Right kidney (tissue), 1 donor: ENCODE measurements at regions not wholly inside any gene's neighbourhood (a gene's known extent, or its start where the extent isn't known, plus 50 kb on each side); places are given as distances from the start of the nearest gene placed in this dataset.

Source experiments
- DNase-seq: peaks from one replicate; pipeline ENCODE4 v3.0.0-alpha.2; 2016

DNA sequence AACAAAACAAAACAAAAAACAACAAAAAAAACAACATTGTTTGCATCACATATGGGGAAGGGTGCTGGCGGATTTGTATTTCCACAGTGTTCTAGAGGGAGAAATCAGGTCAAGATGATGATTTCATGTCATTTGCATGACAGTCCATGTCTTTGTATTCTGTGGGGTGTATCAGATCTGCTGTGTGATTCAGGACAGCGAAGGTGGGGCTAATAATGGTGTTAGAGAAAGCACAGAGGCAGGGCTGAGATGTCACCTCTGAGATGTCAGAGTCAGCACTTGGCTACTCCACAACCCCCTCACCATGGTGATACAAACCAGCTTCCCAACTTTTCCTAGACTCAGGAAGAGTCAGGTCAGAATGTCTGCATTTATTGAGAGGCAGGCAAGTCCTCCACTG lies 543.2 kb downstream of the BCL11B start:
- DNase-seq: no peak

DNA sequence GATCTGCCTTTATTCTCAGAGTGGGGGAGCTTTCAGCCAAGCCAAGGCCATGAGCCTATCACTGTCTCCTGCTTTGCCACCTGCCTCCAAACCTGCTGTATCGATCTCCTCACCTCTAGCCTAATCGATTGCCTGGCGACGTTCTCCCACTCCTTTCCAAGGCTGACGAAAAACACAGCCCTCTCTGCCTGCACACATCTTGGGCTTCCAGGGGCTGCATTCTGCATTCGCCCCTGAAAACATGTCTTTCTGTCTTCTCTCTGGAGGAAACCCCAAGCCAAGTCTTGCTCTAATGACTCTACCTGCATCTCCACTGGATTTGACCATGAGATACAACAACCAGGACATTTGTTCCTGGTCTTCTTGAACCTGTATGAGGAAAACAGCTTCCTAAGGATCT lies 540.7 kb downstream of the BCL11B start:
- DNase-seq: no peak

DNA sequence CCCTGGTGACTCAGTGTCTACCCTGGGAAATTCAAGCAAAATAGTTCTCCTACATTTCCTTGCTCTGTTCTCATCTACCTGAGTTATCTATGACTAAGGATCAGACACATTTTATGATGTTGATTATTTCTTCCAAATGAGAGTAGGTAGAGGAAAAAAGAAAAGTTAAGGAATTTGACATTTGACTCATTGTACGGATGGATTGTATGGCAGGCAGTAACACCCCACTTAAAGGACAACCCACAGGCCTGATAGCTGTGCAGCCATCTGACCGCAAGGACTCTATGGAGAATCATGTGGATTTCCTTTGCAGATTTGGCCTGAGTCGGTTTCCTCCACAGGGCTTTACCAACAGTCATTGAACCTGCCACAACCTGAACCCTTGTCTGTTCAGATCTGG lies 540.3 kb downstream of the BCL11B start:
- no peak for DNase-seq

DNA sequence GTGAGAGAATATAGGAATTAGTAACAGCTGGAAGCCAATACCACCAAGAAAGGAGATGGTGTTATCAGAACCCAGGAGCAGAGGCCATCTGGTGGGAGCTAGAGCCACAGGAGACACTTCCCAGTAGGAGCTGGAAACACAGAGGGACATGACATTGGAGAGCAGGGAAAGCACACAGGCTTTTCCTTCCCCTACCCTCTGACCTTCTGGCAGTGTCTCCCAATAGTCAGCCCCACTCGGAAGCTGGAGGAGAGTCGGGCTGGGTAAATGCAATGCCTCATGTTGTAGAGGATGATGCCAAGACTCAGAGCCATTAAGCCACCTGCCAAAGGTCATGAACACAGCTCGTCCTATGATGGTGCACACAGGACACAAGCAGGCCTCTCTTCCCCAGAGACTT lies 538.5 kb downstream of the BCL11B start:
- no peak for DNase-seq

DNA sequence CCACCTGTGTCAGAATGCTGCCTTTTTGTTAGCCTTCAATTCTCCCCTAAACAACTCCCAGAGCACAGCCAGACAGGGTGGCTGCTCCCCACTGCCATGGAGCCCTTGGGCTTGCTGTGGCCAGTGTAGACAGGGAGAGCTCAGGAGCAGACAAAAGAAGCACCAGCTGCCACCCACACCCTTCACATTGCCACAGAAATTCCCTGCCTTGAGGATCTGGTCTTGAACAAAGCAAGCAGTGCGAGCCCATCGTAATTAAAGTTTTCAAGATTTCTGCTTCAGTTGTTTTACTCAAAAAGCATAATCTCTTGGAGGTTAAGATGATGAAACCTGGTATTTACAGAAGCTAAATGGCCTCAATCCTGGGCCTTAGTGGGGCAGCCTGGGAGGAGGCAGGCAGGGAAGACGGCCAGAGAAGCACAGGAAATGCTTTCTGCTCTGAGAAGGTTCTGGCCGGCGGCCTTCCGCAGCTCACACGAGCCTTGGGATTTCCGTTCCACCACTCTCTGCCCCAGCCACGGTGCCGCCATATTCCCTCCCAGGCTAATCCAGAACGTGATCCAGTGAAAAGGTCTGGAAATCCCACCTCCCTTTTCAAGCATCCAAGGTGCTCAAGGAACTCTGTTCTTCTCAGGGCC lies 535.2 kb downstream of the BCL11B start:
- no peak for DNase-seq

DNA sequence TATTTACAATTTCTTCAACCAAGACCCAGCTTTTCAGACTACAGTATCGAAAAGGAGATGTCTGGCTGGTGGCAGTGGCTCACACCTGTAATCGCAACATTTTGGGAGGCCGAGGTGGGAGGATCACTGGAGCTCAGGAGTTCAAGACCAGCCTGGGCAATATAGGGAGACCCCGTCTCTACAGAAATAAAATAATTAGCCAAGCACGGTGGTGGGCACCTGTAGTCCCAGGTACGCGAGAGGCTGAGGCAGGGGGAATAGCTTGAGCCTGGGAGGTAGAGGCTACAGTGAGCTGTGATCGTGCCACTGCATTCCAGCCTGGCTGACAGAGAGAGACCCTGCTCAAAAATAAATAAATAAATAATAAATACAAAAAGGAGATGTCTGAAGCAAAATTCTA lies 530.5 kb downstream of the BCL11B start:
- no peak for DNase-seq

DNA sequence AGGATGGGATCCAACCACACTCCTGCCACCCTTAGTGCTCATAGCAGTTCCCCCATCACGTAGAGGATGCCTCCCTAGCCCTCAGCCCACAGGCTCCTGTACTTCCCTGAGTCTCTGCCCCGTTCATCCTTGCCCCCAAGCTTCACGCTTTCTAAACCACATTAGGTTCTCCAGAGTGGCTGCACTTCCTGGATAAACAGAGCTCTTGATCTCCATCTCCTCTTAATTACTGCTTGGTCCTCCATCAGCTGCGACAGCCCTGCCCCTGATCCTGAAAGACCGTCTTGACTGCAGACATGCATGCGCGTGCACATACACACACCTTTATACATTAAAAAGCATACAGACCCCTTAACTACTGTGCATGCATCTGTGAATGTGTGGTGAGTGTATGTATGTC lies 530.0 kb downstream of the BCL11B start:
- DNase-seq: no peak

DNA sequence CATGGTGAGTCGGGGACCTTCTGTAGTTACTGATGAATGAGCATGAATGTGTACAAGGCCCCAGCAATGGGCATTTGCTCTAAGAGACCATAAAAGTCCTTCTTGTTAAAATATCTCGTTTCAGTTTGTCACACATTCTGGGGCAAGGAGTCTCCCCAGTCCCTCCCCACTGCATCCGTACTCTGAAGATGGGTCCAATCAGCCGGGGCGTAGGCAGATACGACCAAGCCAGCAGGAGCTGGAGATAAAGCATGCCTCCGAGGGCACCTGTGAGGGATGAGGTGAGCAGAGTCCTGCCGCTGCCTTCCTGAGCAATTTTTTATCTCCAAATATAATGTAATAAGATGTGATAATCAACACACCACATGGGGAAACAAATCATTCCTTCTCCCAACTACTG lies 528.5 kb downstream of the BCL11B start:
- no peak for DNase-seq

DNA sequence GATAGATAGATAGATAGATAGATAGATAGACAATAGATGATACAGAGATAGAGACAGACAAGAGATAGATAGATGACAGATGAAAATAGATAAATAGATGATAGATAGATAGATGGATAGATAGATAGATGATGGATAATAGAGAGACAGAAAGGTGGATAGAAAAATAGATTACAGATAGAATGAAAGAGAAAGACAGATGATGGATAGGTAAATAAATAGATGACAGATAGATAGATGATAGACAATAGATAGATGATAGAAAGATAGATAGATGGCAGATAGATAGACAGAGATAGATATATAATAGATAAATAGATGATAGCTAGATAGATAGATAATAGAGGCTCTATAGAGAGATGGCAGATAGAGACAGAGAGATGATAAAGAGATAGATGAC lies 523.0 kb downstream of the BCL11B start:
- DNase-seq: no peak

DNA sequence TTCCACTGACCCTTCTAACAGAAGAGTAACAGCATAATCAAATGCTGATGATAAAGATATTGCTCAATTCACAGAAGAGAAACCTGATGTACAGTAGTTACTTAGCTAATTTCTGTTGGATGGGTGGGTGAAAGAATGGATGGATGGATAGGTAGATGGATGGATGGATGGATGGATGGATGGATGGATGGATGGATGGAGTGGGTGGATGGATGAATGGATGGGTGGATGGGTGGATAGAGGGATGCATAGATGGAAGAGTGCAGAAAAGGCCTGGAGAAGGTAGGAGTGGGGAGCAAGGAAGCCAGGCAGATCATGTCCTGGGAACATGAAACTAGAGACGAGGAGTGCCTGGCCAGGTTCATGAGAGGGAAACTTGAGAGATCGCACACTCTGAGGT lies 520.9 kb downstream of the BCL11B start:
- DNase-seq: no peak

DNA sequence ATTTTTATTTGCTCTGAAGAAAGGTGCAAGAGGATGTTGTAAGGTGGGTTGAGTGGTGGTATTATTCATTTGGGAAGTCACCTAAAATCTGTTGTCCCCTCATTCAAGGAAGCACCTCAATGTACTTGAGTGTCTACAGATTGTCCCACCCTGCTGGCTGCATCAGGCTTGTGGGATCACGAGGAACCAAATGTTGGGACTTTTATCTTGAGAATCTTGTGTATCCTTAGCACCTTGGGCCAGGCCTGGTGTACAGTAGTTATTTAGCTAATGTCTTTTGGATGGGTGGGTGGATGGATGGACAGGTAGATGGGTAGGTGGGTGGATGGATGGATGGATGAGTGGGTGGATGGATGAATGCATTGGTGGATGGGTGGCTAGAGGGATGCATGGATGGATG lies 519.3 kb downstream of the BCL11B start:
- DNase-seq: no peak

DNA sequence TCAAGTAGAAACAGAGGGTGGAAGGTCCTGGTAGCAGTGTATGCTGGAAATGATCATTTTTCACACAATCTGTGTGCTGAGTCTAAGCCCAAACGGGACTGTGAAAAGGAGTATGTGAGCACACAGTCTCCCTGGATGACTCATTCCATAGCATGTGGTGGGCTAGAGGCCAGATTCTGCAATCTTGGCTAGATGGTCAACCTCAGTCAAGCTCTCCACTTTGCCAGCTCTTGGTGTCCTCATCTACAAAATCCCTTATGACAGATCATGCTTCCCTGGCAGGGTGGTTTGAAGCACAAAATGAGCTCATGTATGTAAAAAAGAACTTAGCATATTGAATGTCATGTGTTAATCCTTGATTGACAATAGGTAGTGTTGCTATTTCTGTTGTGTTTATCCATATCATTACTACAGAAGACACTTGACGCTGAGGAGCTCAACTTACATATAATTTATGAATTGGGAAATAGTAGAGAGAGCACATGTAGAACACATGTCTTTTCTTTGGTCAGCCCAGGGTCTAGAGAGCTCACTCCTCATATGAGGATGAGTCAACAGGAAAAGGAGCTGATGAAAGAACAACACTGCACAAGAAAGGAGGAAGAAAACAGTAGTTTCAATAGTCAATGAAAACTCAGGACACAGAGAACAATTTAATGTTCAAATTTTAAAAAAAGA lies 517.5 kb downstream of the BCL11B start:
- DNase-seq: no peak

DNA sequence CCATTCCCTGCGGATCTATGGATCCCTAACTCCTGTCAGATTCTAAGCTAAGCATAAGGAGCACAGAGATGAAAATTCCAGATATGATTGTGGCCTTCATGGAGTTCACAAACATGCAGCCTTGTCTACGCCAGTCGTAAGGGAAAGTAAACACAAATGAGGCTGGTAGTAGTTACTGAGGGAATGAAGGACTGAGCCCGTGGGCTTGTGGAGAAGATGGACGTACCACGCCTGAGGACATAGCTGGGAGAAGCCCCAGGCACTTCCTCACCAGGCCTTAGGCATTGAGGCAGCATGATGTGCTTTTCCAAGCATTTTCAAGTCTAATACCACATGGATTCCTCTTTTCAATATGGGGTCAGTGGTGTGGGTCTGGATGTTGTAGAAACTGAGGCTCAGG lies 515.2 kb downstream of the BCL11B start:
- DNase-seq: no peak

DNA sequence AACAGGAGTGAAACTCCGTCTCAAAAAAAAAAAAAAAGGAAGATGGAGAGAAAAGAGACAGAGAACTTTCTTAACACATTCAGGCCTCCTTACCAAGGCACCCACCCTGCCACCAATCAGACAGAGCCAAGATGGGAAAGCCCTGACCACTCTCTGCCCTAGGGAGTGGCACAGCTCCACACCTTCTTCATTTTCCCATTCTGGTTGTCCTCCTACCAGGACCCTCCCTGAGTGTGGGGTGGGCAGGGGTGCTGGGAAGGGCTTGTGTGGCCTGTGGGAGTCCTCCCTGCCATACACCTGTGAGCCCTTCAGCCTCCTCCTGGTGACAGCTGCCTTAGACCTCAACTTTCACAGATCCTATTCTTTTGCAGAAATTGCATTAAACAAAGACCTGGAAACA lies 513.6 kb downstream of the BCL11B start:
- DNase-seq: no peak

DNA sequence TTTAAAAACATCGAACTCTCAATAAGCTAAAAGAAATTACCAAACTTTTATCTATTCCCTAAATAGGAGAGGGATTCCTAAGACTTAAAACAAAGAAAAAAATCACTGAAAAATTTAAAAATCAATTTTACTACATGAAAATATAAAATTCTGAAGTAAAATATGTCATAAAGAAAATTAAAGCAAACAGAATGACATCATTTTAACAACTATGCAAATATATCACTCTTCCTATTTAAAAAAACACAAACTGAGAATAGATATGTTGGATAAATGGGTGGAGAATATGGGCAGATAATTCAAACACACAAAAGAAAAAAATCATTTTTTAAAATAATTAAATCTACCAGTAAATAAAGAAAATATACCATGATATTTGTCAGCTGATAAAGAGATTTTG lies 510.0 kb downstream of the BCL11B start:
- DNase-seq: no peak

DNA sequence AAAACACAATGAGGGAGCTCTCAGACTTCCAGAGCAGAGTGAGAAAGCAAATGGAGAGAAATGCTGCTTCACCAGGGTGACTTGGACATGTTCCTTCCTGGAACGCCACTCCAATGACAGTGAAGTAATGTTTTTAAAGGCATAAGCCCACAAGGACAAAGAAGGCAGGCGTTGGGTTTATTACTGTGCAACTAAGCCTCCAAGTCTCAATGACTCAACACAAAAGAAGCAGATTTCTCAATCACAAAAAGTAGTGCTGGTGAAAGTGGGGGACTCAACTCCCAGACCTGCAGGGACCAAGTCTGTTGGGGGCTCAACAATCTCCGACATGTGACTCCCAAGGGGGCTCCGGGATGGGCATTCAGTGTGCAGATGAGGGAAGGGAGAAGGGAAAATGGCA lies 505.2 kb downstream of the BCL11B start:
- no peak for DNase-seq

DNA sequence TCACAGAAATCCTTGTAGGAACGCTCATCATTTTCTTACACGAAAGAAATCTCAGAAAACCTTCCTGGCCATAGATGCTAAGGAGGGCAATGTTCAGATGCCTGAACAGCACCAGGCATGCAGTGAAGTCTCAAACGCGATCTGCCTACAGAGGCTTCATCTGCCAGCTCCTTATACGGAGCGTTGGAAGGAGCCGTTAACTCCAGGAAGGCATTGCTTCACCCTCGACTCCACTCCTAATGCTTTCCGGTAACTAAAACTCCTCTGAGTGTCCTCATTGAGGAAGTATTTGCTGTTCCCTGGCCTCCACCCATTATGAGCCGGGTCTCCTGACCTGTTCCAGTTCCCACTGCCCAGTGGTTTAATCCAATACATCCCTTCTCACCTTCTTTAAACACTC lies 502.7 kb downstream of the BCL11B start:
- DNase-seq: no peak

DNA sequence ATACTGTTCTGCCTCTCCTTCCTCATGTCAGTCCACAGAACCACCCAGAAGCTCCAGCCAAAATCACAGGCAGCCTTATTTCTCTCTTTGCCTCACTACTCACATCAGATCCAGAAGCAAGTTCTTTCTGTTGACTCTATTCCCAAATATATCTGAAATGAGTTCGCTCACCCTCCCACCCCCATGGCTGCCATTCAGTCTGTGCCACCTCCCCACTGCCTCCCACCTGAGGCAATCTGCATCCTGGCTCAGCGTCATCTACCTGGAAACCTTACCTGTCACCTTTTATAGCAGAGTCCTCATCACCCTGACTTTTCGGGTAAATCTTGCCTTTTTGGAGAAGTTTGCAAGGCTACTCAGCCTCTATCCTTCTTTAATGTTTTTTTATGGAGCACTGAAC lies 501.8 kb downstream of the BCL11B start:
- DNase-seq: no peak

DNA sequence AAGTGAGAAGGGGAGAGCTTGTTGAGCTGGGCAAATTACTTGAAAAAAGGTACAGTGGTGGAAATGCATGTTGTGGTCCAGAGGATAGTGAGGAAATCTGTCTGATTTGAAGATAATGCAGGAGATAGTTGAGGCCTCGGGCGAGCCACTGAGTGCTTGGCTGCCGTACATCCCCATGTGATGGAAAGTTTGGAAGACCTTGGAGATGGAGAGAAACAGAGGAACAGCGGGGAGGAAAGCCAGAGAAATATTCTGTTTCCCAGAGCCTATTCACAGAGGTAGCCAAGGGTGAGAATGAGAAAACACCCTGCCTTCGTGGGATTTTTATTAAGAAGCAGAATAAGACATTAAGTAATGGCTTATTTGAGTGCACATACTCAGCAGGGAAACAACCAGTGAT lies 498.2 kb downstream of the BCL11B start:
- no peak for DNase-seq

DNA sequence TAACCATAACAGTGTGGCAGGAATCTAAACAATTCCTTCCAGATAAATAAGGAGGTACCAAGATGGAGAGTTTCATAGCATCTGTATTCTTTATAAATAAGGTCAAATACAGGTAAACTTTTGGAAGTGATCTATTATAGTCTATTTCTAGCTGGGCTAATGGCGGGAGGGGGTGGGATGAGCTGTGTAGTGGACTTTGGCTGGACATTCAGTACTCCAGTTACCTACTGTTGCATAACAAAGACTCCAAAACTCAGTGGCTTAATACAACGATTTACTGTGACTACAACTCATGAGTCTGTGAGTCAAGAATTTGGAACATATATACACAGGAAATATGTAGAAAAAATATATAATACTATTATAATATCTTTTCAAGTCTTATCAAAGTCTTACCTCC lies 496.1 kb downstream of the BCL11B start:
- no peak for DNase-seq

DNA sequence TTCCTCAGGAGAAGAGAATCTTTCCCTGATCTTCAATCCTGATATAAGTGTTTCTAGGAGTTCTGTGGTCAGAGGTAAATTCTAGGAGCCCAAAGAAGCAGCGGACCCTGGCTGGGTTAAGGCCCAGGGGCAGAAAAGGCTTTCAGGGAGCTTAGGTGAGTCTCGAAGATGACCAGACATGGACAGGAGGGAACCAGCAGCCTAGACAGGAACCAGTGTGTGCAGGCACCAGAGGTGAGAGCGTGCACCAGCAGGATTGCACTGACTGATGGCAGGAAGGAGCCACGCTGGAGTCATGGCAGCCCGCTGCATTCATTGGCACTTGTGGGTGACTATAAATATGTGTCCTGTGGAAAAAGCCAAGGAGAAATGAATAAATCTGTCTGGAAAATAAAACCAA lies 489.9 kb downstream of the BCL11B start:
- no peak for DNase-seq

DNA sequence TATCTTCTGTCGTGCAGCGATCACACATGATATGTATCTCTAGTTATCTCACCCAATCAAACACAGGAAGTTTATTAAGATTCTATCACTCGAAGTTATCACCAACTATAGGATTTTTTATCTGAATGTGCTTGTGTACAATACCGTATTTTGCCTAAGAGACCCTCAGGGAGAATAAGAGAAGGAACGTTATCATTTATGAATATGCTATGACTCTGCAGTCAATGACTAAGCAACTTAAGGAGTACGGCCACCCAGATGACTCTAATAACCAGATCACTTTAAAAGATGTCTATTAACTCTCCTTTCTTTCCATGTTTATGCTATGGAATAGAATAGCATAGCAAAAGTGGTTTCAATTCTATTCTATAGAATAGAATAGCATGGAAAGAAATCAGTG lies 486.4 kb downstream of the BCL11B start:
- no peak for DNase-seq

DNA sequence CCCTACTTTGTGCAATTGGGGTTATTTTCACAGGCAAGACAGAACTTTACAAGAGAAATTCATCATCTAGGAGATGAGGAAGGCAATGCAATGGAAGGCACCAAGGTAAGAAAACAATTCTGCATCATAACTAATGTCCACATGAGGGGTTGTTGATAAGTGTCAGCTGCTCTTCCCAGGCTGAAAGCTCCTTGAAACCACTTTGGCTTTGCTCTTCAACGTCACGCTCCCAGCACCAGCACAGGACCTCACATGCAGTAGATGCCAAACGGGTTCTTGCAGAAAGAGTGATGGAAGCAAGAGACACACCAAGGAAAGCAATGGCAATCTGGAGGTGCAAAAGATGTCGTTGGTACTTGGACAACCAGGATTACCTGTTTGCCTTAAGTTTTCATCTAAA lies 485.5 kb downstream of the BCL11B start:
- no peak for DNase-seq

DNA sequence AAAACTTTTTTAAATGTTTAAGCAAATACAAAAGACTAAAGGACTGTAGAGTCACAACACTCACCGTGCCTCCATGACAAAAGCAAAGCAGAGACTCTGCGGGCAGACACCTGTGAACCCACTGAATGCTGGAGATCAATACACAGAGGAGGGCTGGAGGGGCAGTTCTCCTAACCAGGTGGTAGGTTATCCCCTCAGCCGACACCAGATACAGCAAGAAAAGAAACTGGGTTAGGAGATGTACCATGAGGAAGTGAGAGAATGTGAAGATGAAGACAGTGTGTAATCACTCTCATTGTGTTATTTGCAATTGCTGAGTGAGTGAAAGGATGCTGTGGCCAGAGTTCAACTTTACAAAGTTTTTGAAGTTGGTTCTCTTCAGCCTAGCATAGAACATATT lies 480.3 kb downstream of the BCL11B start:
- DNase-seq: no peak

DNA sequence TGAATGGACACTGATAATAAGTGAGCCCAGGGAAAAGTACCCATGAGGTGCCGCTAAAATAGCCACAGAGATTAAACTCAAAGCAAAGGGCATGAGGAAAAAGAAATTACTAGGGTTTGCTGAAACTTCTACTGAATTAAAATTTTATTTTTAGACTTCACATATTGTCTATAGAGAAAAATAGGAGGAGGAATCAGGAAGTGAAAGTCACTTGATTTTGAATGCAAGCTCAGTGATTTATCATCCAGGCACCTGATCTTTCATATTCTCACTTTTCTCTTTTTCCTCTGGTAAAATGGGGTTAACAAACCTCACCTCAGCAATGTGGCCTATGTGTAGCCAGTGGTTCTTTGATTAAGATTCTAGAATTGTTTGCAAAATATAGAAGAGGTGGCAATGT lies 479.8 kb downstream of the BCL11B start:
- DNase-seq: no peak
